T-cell (primary cell): ENCODE measurements at regions not wholly inside any gene's neighbourhood (a gene's known extent, or its start where the extent isn't known, plus 50 kb on each side); places are given as distances from the start of the nearest gene placed in this dataset.

ENCODE experiments used
- ATAC-seq, 4 experiments: fragments of 200-7000 bp in 3 of 4; fragments of 150-1000 bp in 1 of 4; cut with Tn5 transposase; replicated peaks in 1 of 4; 1 replicate in 3 of 4; 2 replicates in 1 of 4; pipeline ENCODE4 v1.10.0; 2021; ENCODE audit warnings: moderate library complexity in 3 of 4, mild to moderate bottlenecking in 2 of 4, moderate number of reproducible peaks in 1 of 4
- CTCF ChIA-PET, 2 donors: fragments of 300-600 bp; sonication (Branson Sonifier 250); formaldehyde crosslinking; loops; one replicate each; lab custom pipeline; 2022; ENCODE audit warnings: antibody characterized with exemption in 2 of 2; lab: Charles Lee
- POLR2A ChIA-PET, 2 donors: fragments of 300-600 bp; sonication (Branson Sonifier 250); formaldehyde crosslinking; loops; one replicate each; lab custom pipeline; 2022; ENCODE audit warnings: antibody characterized with exemption in 2 of 2; lab: Charles Lee
- DNase-seq, 35 experiments: peaks; one replicate each; pipeline versions ENCODE4 v3.0.0 to v3.0.0-alpha.2; 2013 to 2023
- H3K27ac ChIP-seq: one replicate; pipeline ENCODE4 v1.5.1; 2013; ENCODE audit warnings: low read length
- H3K27me3 ChIP-seq, 2 experiments: replicated peaks in 1 of 2; 1 replicate in 1 of 2; 2 replicates in 1 of 2; pipeline versions ENCODE4 v1.6.1 to v1.7.0; 2013; ENCODE audit warnings: low read length in 1 of 2, mixed read lengths in 1 of 2; ENCODE audit not compliant: control insufficient read depth in 2 of 2, insufficient read depth in 2 of 2; ENCODE audit errors: extremely low read depth in 1 of 2
- H3K36me3 ChIP-seq, 2 donors: 1 replicate in 1 of 2; 2 replicates in 1 of 2; pipeline versions ENCODE4 v1.6.1 to v1.7.0; 2013; ENCODE audit warnings: low read length in 1 of 2; ENCODE audit not compliant: control insufficient read depth in 2 of 2, insufficient read depth in 1 of 2; ENCODE audit errors: extremely low read depth in 1 of 2
- H3K4me1 ChIP-seq, 2 experiments: 1 replicate in 1 of 2; 2 replicates in 1 of 2; pipeline versions ENCODE4 v1.6.1 to v1.7.0; 2013; ENCODE audit warnings: low read length in 2 of 2, mixed read lengths in 1 of 2; ENCODE audit not compliant: insufficient read depth in 2 of 2, control insufficient read depth in 1 of 2; ENCODE audit errors: extremely low read depth in 1 of 2
- H3K4me3 ChIP-seq, 2 donors: 1 replicate in 1 of 2; 2 replicates in 1 of 2; pipeline versions ENCODE4 v1.5.1 to v1.7.0; 2013; ENCODE audit warnings: mild to moderate bottlenecking in 2 of 2, low read length in 1 of 2, moderate library complexity in 1 of 2; ENCODE audit not compliant: control insufficient read depth in 1 of 2; ENCODE audit errors: extremely low read depth in 1 of 2
- H3K9me3 ChIP-seq: 2 replicates; pipeline ENCODE4 v1.7.0; 2013
- H3K27ac Mint-ChIP-seq, 2 donors: one replicate each; pipeline ENCODE4 v1.8.0; 2020 to 2021; ENCODE audit warnings: mild to moderate bottlenecking in 2 of 2, mixed read lengths in 2 of 2
- H3K27me3 Mint-ChIP-seq, 2 donors: one replicate each; pipeline ENCODE4 v1.8.0; 2021 to 2022; ENCODE audit warnings: mixed read lengths in 2 of 2
- H3K36me3 Mint-ChIP-seq: one replicate; pipeline ENCODE4 v1.8.0; 2021; ENCODE audit warnings: mixed read lengths
- H3K4me1 Mint-ChIP-seq, 3 donors: one replicate each; pipeline ENCODE4 v1.8.0; 2020 to 2022; ENCODE audit warnings: mixed read lengths in 3 of 3, mild to moderate bottlenecking in 1 of 3
- H3K4me3 Mint-ChIP-seq, 3 donors: one replicate each; pipeline ENCODE4 v1.8.0; 2020 to 2022; ENCODE audit warnings: mild to moderate bottlenecking in 3 of 3, mixed read lengths in 3 of 3, moderate library complexity in 3 of 3
- H3K9me3 Mint-ChIP-seq, 3 donors: one replicate each; pipeline ENCODE4 v1.8.0; 2020 to 2022; ENCODE audit warnings: mixed read lengths in 3 of 3
- WGBS: methylation state at CpG from one replicate; pipeline ENCODE4 v1.1.5; 2013; ENCODE audit warnings: missing lambda C conversion rate; ENCODE audit not compliant: insufficient coverage; 5-methylcytosine and 5-hydroxymethylcytosine counted together

- Histone ChIP-seq H3K9me3 (no peaks in the 10 kb centered on the region), H3K4me1 (no peaks in the 10 kb centered on the region), H3K27ac (no peak overlapping the region), H3K4me3 (no peak overlapping the region), H3K36me3 (no peaks in the 10 kb centered on the region), H3K27me3 (no peaks in the 10 kb centered on the region)
- no peak for DNase-seq
- Mint-ChIP-seq H3K27me3 (no peaks in the 10 kb centered on the region), H3K9me3 (no peaks in the 10 kb centered on the region), H3K36me3 (no peaks in the 10 kb centered on the region), H3K27ac (no peak overlapping the region), H3K4me3 (no peak overlapping the region), H3K4me1 (no peaks in the 10 kb centered on the region)
- no peak for ATAC-seq
- no CpG with 5 or more reads among the region's 3 CpGs for WGBS
- POLR2A ChIA-PET, result no interaction called here
- CTCF ChIA-PET, result no interaction called here
Observed at GRCh38 chr21:24403221-24403620, 1204.1 kb downstream of the MRPL39 start.

GRCh38 chr21:24395320-24395923 is 1211.9 kb downstream of the MRPL39 start:
- Mint-ChIP-seq H3K36me3 (no peaks in the 10 kb centered on the region), H3K27ac (no peak overlapping the region), H3K9me3 (no peaks in the 10 kb centered on the region), H3K27me3 (no peaks in the 10 kb centered on the region), H3K4me1 (no peaks in the 10 kb centered on the region), H3K4me3 (no peak overlapping the region)
- DNase-seq (no peak), ATAC-seq (no peak)
- Histone ChIP-seq H3K36me3 (no peaks in the 10 kb centered on the region), H3K4me1 (no peaks in the 10 kb centered on the region), H3K27ac (no peak overlapping the region), H3K9me3 (no peaks in the 10 kb centered on the region), H3K27me3 (no peaks in the 10 kb centered on the region), H3K4me3 (no peak overlapping the region)
- no CpG with 5 or more reads among the region's 2 CpGs for WGBS
- POLR2A ChIA-PET, result no interaction called here
- CTCF ChIA-PET, result no interaction called here

GRCh38 chr21:24375201-24375600 is 1232.1 kb downstream of the MRPL39 start:
- H3K27ac ChIP-seq, result no peak overlapping the region
- Mint-ChIP-seq H3K9me3 (peaks cover 0 to 9% (median 0%) of the 10 kb centered on the region in 3 donors), H3K4me3 (no peak overlapping the region), H3K27ac (no peak overlapping the region), H3K36me3 (no peaks in the 10 kb centered on the region), H3K27me3 (no peaks in the 10 kb centered on the region), H3K4me1 (no peaks in the 10 kb centered on the region)
- no peaks in the 10 kb centered on the region for H3K4me1 ChIP-seq
- ChIA-PET CTCF (no interaction called here), POLR2A (no interaction called here)
- DNase-seq, result peak in 7 of 35 experiments; percentile 0 to 6 (median 2)
- no peak for ATAC-seq
- H3K27me3 ChIP-seq, result no peaks in the 10 kb centered on the region
- H3K36me3 ChIP-seq, result no peaks in the 10 kb centered on the region
- WGBS, result 61% methylated on average over 3 of the region's 3 CpGs
- no peak overlapping the region for H3K4me3 ChIP-seq
- H3K9me3 ChIP-seq, result no peaks in the 10 kb centered on the region

GRCh38 chr21:24372506-24372905 is 1234.8 kb downstream of the MRPL39 start:
- Mint-ChIP-seq H3K27ac (no peak overlapping the region), H3K36me3 (no peaks in the 10 kb centered on the region), H3K9me3 (peaks cover 0 to 9% (median 0%) of the 10 kb centered on the region in 3 donors), H3K4me3 (no peak overlapping the region), H3K27me3 (no peaks in the 10 kb centered on the region), H3K4me1 (no peaks in the 10 kb centered on the region)
- CTCF ChIA-PET, result interaction anchor here in 1 of 2 donors (0.6 kb wide), 1 partner anchor 1267 kb away, joined by 3 read pairs; the partner anchor contains the start of gene JAM2
- DNase-seq (no peak), ATAC-seq (no peak)
- Histone ChIP-seq H3K9me3 (no peaks in the 10 kb centered on the region), H3K27ac (no peak overlapping the region), H3K27me3 (no peaks in the 10 kb centered on the region), H3K36me3 (no peaks in the 10 kb centered on the region), H3K4me1 (no peaks in the 10 kb centered on the region), H3K4me3 (no peak overlapping the region)
- 80% methylated on average over 1 of the region's 4 CpGs for WGBS
- POLR2A ChIA-PET, result interaction anchor here in 1 of 2 donors (0.7 kb wide), 1 partner anchor 110 kb away, joined by 3 read pairs; no protein-coding TSS in a partner anchor

GRCh38 chr21:24369746-24370145 is 1237.5 kb downstream of the MRPL39 start:
- no peaks in the 10 kb centered on the region for H3K27me3 Mint-ChIP-seq
- POLR2A ChIA-PET, result no interaction called here

GRCh38 chr21:24369278-24369677 is 1238.0 kb downstream of the MRPL39 start:
- H3K27ac ChIP-seq, result no peak overlapping the region
- no peak overlapping the region for H3K4me3 ChIP-seq
- Mint-ChIP-seq H3K4me3 (no peak overlapping the region), H3K27me3 (no peaks in the 10 kb centered on the region), H3K36me3 (no peaks in the 10 kb centered on the region), H3K27ac (no peak overlapping the region), H3K9me3 (no peaks in the 10 kb centered on the region), H3K4me1 (no peaks in the 10 kb centered on the region)
- no peak for ATAC-seq
- H3K9me3 ChIP-seq, result no peaks in the 10 kb centered on the region
- no CpG with 5 or more reads among the region's 2 CpGs for WGBS
- POLR2A ChIA-PET, result no interaction called here
- no peaks in the 10 kb centered on the region for H3K4me1 ChIP-seq
- H3K36me3 ChIP-seq, result no peaks in the 10 kb centered on the region
- H3K27me3 ChIP-seq, result no peaks in the 10 kb centered on the region
- no peak for DNase-seq
- CTCF ChIA-PET, result no interaction called here

More at GRCh38 chr21:24369746-24370145, 1237.5 kb downstream of the MRPL39 start:
- H3K36me3 Mint-ChIP-seq, result no peaks in the 10 kb centered on the region
- WGBS, result 67% methylated on average over 1 of the region's 1 CpG
- CTCF ChIA-PET, result no interaction called here
- no peak for DNase-seq
- H3K4me1 ChIP-seq, result no peaks in the 10 kb centered on the region
- H3K27me3 ChIP-seq, result no peaks in the 10 kb centered on the region
- H3K27ac ChIP-seq, result no peak overlapping the region
- ATAC-seq, result no peak
- H3K9me3 ChIP-seq, result no peaks in the 10 kb centered on the region
- H3K9me3 Mint-ChIP-seq, result peaks cover 0 to 4% (median 0%) of the 10 kb centered on the region in 3 donors
- H3K4me1 Mint-ChIP-seq, result no peaks in the 10 kb centered on the region
- no peaks in the 10 kb centered on the region for H3K36me3 ChIP-seq
- H3K4me3 ChIP-seq, result no peak overlapping the region
- no peak overlapping the region for H3K27ac Mint-ChIP-seq
- no peak overlapping the region for H3K4me3 Mint-ChIP-seq

GRCh38 chr21:24367936-24368335 is 1239.3 kb downstream of the MRPL39 start:
- H3K27me3 ChIP-seq, result no peaks in the 10 kb centered on the region
- DNase-seq (no peak), ATAC-seq (no peak)
- H3K4me3 ChIP-seq, result no peak overlapping the region
- H3K36me3 Mint-ChIP-seq, result no peaks in the 10 kb centered on the region
- no peaks in the 10 kb centered on the region for H3K9me3 ChIP-seq
- H3K4me3 Mint-ChIP-seq, result no peak overlapping the region
- no peak overlapping the region for H3K27ac ChIP-seq
- ChIA-PET POLR2A (no interaction called here), CTCF (no interaction called here)
- no peaks in the 10 kb centered on the region for H3K9me3 Mint-ChIP-seq
- no peaks in the 10 kb centered on the region for H3K4me1 ChIP-seq
- H3K36me3 ChIP-seq, result no peaks in the 10 kb centered on the region
- no peak overlapping the region for H3K27ac Mint-ChIP-seq
- H3K4me1 Mint-ChIP-seq, result no peaks in the 10 kb centered on the region
- H3K27me3 Mint-ChIP-seq, result no peaks in the 10 kb centered on the region
